Osteocyte (in vitro differentiated cells): ENCODE measurements at regions not wholly inside any gene's neighbourhood (a gene's known extent, or its start where the extent isn't known, plus 50 kb on each side); places are given as distances from the start of the nearest gene placed in this dataset.

ENCODE experiments used
- DNase-seq: peaks from one replicate; pipeline ENCODE4 v3.0.0; 2021; ENCODE audit warnings: mixed read lengths; ENCODE audit not compliant: unreplicated experiment; ENCODE audit errors: extremely low spot score
- H3K27ac Mint-ChIP-seq: one replicate; pipeline ENCODE4 v1.8.0; 2021; ENCODE audit warnings: mild to moderate bottlenecking, mixed read lengths; ENCODE audit not compliant: unreplicated experiment
- H3K27me3 Mint-ChIP-seq: one replicate; pipeline ENCODE4 v1.8.0; 2021; ENCODE audit warnings: mixed read lengths; ENCODE audit not compliant: unreplicated experiment
- H3K36me3 Mint-ChIP-seq: one replicate; pipeline ENCODE4 v1.8.0; 2021; ENCODE audit warnings: mixed read lengths; ENCODE audit not compliant: unreplicated experiment
- H3K4me1 Mint-ChIP-seq: one replicate; pipeline ENCODE4 v1.8.0; 2021; ENCODE audit warnings: mixed read lengths; ENCODE audit not compliant: unreplicated experiment
- H3K4me3 Mint-ChIP-seq: one replicate; pipeline ENCODE4 v1.8.0; 2021; ENCODE audit warnings: mild to moderate bottlenecking, moderate library complexity, mixed read lengths; ENCODE audit not compliant: unreplicated experiment
- H3K9me3 Mint-ChIP-seq: one replicate; pipeline ENCODE4 v1.8.0; 2021; ENCODE audit warnings: mixed read lengths; ENCODE audit not compliant: unreplicated experiment
- CTCF ChIP-seq: fragments of 200-600 bp; sonication (generic); IDR thresholded peaks from 2 replicates; pipeline ENCODE4 v1.5.0; 2021; ENCODE audit warnings: antibody characterized with exemption, mild to moderate bottlenecking, moderate library complexity

GRCh38 chr13:97716746-97717145, 236.7 kb upstream of the IPO5 start:
- no peak for DNase-seq
- Mint-ChIP-seq H3K36me3 (no peaks in the 10 kb centered on the region), H3K27ac (no peak overlapping the region), H3K27me3 (peaks cover 3% of the 10 kb centered on the region), H3K4me1 (no peaks in the 10 kb centered on the region), H3K9me3 (no peaks in the 10 kb centered on the region), H3K4me3 (no peak overlapping the region)
- no peak for TF ChIP-seq CTCF

GRCh38 chr13:97719736-97720135, 233.7 kb upstream of the IPO5 start:
- peaks cover 3% of the 10 kb centered on the region for H3K4me1 Mint-ChIP-seq
- no peak for TF ChIP-seq CTCF
- no peak overlapping the region for H3K27ac Mint-ChIP-seq
- H3K27me3 Mint-ChIP-seq, result peaks cover 3% of the 10 kb centered on the region
- no peaks in the 10 kb centered on the region for H3K9me3 Mint-ChIP-seq
- no peaks in the 10 kb centered on the region for H3K36me3 Mint-ChIP-seq
- no peak overlapping the region for H3K4me3 Mint-ChIP-seq
- no peak for DNase-seq

DNA sequence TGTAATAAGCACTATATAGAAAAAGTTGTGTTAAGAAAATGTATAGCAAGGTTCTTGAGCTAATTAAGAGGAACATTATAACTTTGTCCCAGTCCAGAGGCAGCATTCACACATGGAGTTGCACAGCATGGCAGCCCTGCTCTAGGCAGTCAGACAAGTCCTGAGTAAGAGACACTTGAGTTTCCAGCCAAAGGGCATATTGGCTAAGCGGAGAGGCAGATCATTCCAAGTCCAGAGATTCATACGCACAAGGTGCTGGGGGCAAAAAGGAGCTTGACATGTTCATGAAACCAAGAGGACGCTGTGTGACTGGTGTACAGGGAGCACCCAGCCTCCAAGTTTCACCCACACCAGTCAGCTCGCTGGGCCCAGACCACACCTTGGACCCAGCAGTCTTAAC, 232.6 kb upstream of the IPO5 start:
- no peak for TF ChIP-seq CTCF
- Mint-ChIP-seq H3K4me1 (peaks cover 3% of the 10 kb centered on the region), H3K36me3 (no peaks in the 10 kb centered on the region), H3K9me3 (no peaks in the 10 kb centered on the region), H3K27me3 (peaks cover 3% of the 10 kb centered on the region), H3K4me3 (no peak overlapping the region), H3K27ac (no peak overlapping the region)
- no peak for DNase-seq

- Mint-ChIP-seq H3K4me3 (no peak overlapping the region), H3K27ac (no peak overlapping the region), H3K4me1 (peaks cover 3% of the 10 kb centered on the region), H3K27me3 (no peaks in the 10 kb centered on the region), H3K36me3 (no peaks in the 10 kb centered on the region), H3K9me3 (no peaks in the 10 kb centered on the region)
- no peak for TF ChIP-seq CTCF
- DNase-seq, result no peak
These were observed 229.8 kb upstream of the IPO5 start for GRCh38 chr13:97723655-97724054.

GRCh38 chr13:97724450-97724849, 229.0 kb upstream of the IPO5 start:
- no peak overlapping the region for H3K27ac Mint-ChIP-seq
- DNase-seq, result no peak
- H3K27me3 Mint-ChIP-seq, result no peaks in the 10 kb centered on the region
- H3K4me1 Mint-ChIP-seq, result peaks cover 3% of the 10 kb centered on the region
- H3K4me3 Mint-ChIP-seq, result no peak overlapping the region
- no peaks in the 10 kb centered on the region for H3K36me3 Mint-ChIP-seq
- TF ChIP-seq CTCF, result no peak
- H3K9me3 Mint-ChIP-seq, result no peaks in the 10 kb centered on the region
